Activated CD8-positive, alpha-beta T cell treated with anti-CD3 and anti-CD28 coated beads for 36 hours (primary cell): ENCODE measurements at regions not wholly inside any gene's neighbourhood (a gene's known extent, or its start where the extent isn't known, plus 50 kb on each side); places are given as distances from the start of the nearest gene placed in this dataset.
"Not testable (repeated sequence)": the region's sequence is repeated elsewhere in the genome, so short reads cannot be mapped to it uniquely, and the experiment has no call there.

ENCODE experiments used
- ATAC-seq: fragments of 200-7000 bp; cut with Tn5 transposase; one replicate; pipeline ENCODE4 v1.10.0; 2021; ENCODE audit warnings: mild to moderate bottlenecking, moderate library complexity
- CTCF ChIA-PET: fragments of 350-600 bp; sonication (Branson Sonifier 250); formaldehyde crosslinking; loops from one replicate; lab custom pipeline; 2021; ENCODE audit warnings: antibody characterized with exemption; lab: Charles Lee
- POLR2A ChIA-PET: fragments of 350-600 bp; sonication (Branson Sonifier 250); formaldehyde crosslinking; loops from one replicate; lab custom pipeline; 2021; ENCODE audit warnings: antibody characterized with exemption; lab: Charles Lee
- DNase-seq: peaks from one replicate; pipeline ENCODE4 v3.0.0-alpha.2; 2020
- H3K27ac Mint-ChIP-seq: one replicate; pipeline ENCODE4 v1.8.0; 2021; ENCODE audit warnings: mild to moderate bottlenecking, mixed read lengths
- H3K27me3 Mint-ChIP-seq: one replicate; pipeline ENCODE4 v1.8.0; 2021; ENCODE audit warnings: mixed read lengths
- H3K36me3 Mint-ChIP-seq: one replicate; pipeline ENCODE4 v1.8.0; 2021; ENCODE audit warnings: low read depth, mixed read lengths
- H3K4me1 Mint-ChIP-seq: one replicate; pipeline ENCODE4 v1.8.0; 2021; ENCODE audit warnings: low read depth, mixed read lengths
- H3K4me3 Mint-ChIP-seq: one replicate; pipeline ENCODE4 v1.8.0; 2021; ENCODE audit warnings: mild to moderate bottlenecking, moderate library complexity, mixed read lengths
- H3K9me3 Mint-ChIP-seq: one replicate; pipeline ENCODE4 v1.8.0; 2021; ENCODE audit warnings: mixed read lengths
- intact Hi-C: fragments of 100-400 bp; cut with micrococcal nuclease; formaldehyde crosslinking; loops from one replicate; pipeline ENCODE4 v1.10.0; 2022
- TF ChIP-seq, protein P1 (sequence below): fragments of 200-600 bp; IDR thresholded peaks from one replicate; pipeline ENCODE4 v1.8.0; 2022; ENCODE audit warnings: antibody characterized with exemption, mild to moderate bottlenecking

DNA sequence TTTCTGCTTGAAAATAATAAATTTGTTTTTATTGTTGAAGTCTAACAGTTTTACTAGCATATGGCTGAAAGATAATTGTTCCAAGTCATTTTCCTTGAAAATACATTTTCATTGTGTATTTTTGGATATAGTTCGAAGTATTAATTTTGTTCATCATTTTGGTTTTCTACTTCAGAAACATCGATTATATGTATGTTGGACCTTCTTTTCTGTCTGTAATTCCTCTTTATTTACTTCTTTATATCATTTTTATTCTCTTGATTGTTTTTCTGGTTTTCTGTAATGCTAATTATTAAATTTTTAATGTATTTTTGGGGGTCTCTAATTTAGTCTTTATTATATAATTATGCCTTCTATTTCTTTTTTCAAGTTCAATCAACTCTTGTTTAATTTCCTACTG lies 407.1 kb upstream of the FRG1 start:
- no peak for ATAC-seq
- intact Hi-C loops = no loop called here
- Mint-ChIP-seq H3K4me3 (no peak overlapping the region), H3K27me3 (no peaks in the 10 kb centered on the region), H3K4me1 (no peaks in the 10 kb centered on the region), H3K27ac (no peak overlapping the region), H3K9me3 (peaks cover 14% of the 10 kb centered on the region), H3K36me3 (no peaks in the 10 kb centered on the region)
- TF ChIP-seq, protein P1, sequence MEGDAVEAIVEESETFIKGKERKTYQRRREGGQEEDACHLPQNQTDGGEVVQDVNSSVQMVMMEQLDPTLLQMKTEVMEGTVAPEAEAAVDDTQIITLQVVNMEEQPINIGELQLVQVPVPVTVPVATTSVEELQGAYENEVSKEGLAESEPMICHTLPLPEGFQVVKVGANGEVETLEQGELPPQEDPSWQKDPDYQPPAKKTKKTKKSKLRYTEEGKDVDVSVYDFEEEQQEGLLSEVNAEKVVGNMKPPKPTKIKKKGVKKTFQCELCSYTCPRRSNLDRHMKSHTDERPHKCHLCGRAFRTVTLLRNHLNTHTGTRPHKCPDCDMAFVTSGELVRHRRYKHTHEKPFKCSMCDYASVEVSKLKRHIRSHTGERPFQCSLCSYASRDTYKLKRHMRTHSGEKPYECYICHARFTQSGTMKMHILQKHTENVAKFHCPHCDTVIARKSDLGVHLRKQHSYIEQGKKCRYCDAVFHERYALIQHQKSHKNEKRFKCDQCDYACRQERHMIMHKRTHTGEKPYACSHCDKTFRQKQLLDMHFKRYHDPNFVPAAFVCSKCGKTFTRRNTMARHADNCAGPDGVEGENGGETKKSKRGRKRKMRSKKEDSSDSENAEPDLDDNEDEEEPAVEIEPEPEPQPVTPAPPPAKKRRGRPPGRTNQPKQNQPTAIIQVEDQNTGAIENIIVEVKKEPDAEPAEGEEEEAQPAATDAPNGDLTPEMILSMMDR = no peak
- CTCF ChIA-PET = no interaction called here
- POLR2A ChIA-PET = no interaction called here
- DNase-seq = no peak

DNA sequence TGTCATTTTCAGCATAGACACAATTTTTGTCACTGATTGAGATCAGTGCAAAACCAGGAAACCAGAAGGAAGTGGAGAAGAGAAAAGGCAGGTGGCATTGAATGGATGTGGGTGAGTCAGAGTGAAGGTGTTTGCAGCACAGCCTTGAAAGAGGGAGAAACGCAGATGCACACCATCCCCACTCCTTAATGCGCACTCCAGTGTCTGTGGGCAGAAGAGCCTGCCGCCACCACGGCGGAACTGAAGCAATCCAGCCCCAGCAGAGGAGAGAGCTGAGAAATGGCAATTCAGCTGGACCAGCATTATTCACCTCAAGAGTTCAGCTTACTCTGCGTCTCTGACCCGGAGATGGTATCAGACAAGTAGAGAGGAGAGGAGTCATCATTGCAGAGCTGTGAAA lies 393.1 kb upstream of the FRG1 start:
- intact Hi-C loops = no loop called here
- ATAC-seq = no peak
- ChIA-PET CTCF (no interaction called here), POLR2A (no interaction called here)
- Mint-ChIP-seq H3K4me3 (no peak overlapping the region), H3K9me3 (no peaks in the 10 kb centered on the region), H3K36me3 (no peaks in the 10 kb centered on the region), H3K27me3 (no peaks in the 10 kb centered on the region), H3K4me1 (no peaks in the 10 kb centered on the region), H3K27ac (no peak overlapping the region)
- TF ChIP-seq, protein P1 = no peak
- no peak for DNase-seq

DNA sequence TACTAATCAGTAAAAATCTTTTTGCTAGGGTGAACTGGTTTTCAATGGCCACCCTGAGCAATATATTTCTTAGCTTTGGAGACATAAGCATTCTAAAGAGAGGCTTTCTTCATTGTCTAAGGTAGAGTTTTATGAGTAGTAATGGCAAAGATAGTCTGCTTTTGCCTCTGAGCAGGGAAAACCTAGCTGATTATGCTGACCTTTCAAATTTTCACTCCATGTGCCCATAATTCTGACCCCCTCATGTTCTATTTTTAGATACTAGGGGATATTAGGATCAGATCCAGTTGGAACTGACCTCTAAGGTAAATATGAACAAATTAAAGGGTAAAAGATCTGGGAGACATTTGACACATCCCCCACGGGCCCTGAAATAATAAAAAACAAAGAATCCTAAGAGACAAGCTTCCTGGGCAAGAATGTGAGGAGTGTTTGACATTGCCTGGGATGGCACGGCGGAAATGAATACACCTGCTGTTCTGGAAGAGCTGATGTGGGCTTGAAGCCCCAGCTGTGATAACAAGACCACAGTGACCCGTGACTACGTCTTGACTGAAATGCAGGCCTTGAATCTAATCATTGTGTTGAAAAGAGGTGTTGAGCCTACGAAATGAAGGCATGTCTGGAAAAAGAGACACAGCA lies 392.1 kb upstream of the FRG1 start:
- TF ChIP-seq, protein P1 = no peak
- intact Hi-C loops = no loop called here
- H3K9me3 Mint-ChIP-seq = no peaks in the 10 kb centered on the region
- ATAC-seq (no peak), DNase-seq (no peak)
- ChIA-PET CTCF (no interaction called here), POLR2A (no interaction called here)
- H3K4me1 Mint-ChIP-seq = no peaks in the 10 kb centered on the region
- no peak overlapping the region for H3K4me3 Mint-ChIP-seq
- no peaks in the 10 kb centered on the region for H3K36me3 Mint-ChIP-seq
- H3K27ac Mint-ChIP-seq = no peak overlapping the region
- H3K27me3 Mint-ChIP-seq = no peaks in the 10 kb centered on the region

DNA sequence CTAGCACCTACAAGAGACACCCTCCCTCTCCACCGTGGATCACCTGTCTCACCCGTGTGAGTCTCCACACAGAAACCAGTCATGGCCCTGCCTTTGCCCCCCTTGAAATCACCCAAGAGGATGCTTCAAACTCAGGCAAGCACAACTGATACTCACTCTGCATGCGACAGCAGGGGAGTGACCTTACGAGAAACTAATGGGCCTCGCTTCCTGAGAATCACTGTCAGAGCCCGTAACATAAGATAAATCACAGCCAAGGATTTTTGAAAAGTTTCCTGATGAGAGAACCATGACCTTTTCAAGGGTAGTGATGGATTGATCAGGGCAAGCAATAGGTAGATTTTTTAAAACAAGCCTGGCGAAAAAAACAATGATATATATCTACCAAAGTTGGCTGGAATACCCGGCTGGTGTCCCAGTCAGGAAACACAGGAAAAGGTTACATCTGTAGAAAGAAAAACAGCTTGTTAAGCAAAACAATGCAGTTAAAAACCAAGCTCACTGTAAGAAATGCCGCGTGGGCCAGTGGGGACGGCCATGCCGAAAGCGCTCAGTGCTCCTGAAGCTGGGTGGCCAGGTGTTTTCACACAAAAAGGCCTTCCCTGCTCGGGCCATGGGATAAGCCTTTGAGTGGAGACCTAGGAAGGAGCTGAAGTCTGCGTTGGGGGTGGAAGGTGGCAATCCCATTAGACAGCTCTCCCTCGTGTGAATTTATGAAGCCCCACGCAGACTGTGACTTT lies 388.6 kb upstream of the FRG1 start:
- DNase-seq, H3K9me3 Mint-ChIP-seq, H3K27me3 Mint-ChIP-seq, intact Hi-C loops, ATAC-seq, H3K4me1 Mint-ChIP-seq, H3K36me3 Mint-ChIP-seq, CTCF ChIA-PET, H3K4me3 Mint-ChIP-seq, POLR2A ChIA-PET, H3K27ac Mint-ChIP-seq: not testable (repeated sequence)

DNA sequence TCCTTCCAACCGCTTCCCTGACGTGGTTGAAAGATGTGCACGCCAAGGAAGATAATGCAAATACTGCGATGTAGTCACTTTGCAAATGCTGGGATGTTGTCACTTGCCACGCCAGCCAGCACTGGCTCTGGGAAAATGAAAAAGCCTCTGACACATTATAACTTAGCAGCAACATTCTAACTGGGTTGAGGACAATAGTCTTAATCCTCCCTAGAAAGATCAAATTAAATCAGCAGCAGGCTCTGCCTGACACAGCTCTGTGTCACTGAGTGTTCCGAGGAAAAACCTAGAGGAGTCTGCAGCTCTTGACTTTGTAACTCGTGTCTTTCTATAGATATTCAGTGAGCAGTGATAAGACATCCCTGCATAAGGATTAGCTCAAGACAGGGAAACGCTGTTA lies 380.1 kb upstream of the FRG1 start:
- not testable (repeated sequence) for H3K27me3 Mint-ChIP-seq, H3K36me3 Mint-ChIP-seq

DNA sequence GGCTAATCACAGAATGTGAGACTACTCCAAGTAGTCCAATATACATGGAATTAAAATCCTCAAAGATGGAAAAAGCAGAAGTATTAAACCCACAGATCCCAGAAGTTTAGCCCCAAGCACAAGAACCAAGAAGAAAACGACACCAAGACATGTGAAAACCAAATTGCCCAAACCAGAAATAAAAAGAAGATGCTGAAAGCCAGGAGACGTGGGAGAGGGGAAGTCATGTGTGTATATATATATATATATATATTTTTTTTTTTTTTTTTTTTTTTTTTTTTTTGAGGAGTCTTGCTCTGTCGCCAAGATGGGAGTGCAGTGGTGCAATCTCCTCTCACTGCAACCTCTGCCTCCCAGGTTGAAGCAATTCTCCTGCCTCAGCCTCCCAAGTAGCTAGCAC lies 376.9 kb upstream of the FRG1 start:
- ATAC-seq, POLR2A ChIA-PET, intact Hi-C loops, H3K36me3 Mint-ChIP-seq, H3K27ac Mint-ChIP-seq, H3K4me1 Mint-ChIP-seq, H3K9me3 Mint-ChIP-seq, DNase-seq, H3K27me3 Mint-ChIP-seq, H3K4me3 Mint-ChIP-seq, CTCF ChIA-PET: not testable (repeated sequence)

More for the DNA sequence above, 380.1 kb upstream of the FRG1 start:
- H3K4me1 Mint-ChIP-seq, ATAC-seq, CTCF ChIA-PET, intact Hi-C loops, H3K9me3 Mint-ChIP-seq, H3K4me3 Mint-ChIP-seq, POLR2A ChIA-PET, DNase-seq, H3K27ac Mint-ChIP-seq: not testable (repeated sequence)

DNA sequence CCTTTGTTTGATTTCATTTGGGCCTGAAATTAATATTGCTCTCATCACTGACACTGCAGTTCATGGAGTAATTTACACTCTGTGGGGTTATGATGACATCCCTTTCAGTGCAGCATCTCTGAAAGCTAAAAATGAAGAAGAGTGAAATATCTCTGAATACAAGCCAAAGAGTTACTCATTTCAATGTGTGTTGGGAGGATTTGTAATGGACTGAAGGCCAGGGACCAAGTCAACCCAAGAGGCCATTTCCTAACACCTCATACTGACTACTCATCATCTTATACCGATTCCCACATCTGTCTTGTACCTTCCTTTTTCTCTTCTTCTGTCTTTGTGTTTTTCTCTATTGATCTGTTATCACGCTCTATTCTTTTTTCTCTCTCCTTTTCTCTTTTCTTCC lies 374.4 kb upstream of the FRG1 start:
- H3K4me1 Mint-ChIP-seq, DNase-seq, POLR2A ChIA-PET, ATAC-seq, intact Hi-C loops, H3K4me3 Mint-ChIP-seq, H3K9me3 Mint-ChIP-seq, H3K27me3 Mint-ChIP-seq, CTCF ChIA-PET, H3K36me3 Mint-ChIP-seq, H3K27ac Mint-ChIP-seq: not testable (repeated sequence)

DNA sequence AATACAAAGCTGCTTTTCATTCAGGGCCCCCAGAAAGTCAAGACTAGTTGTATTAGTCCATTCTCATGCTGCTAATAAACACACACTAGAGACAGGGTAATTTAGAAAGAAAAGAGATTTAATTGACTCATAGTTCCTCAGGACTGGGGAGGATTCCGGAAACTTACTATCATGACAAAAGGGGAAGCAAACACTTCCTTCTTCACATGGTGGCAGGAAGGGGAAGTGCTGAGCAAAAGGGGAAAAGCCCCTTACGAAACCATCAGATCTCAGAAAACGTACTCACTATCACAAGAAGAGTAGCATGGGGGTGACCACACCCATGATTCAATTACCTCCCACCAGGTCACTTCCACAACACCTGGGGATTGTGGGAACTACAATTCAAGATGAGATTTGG lies 373.8 kb upstream of the FRG1 start:
- POLR2A ChIA-PET, H3K4me1 Mint-ChIP-seq, H3K9me3 Mint-ChIP-seq, CTCF ChIA-PET, H3K4me3 Mint-ChIP-seq, H3K27me3 Mint-ChIP-seq, H3K36me3 Mint-ChIP-seq, DNase-seq, H3K27ac Mint-ChIP-seq, ATAC-seq, intact Hi-C loops: not testable (repeated sequence)

DNA sequence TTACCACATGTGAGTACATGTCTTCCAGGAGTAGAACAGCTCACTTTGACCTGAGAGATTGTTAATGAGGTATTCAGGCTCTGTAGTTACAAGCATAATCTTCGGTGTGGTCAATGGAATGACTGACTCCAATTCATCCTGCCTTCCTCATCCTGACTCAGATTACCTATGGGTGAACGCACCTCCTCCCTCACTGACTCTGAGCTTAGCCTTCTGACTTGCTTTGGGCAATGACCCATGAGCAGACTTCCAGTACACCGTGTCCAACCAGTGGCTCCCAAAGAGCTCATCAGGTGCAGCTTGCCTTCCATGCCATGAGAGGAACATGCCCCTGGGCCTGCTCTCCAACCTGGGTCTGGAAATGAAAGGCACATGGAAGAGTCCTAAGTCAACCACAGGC lies 361.0 kb upstream of the FRG1 start:
- intact Hi-C loops, ATAC-seq, CTCF ChIA-PET, H3K27me3 Mint-ChIP-seq, H3K36me3 Mint-ChIP-seq, H3K9me3 Mint-ChIP-seq, H3K27ac Mint-ChIP-seq, DNase-seq, H3K4me3 Mint-ChIP-seq, POLR2A ChIA-PET, H3K4me1 Mint-ChIP-seq: not testable (repeated sequence)
